NAMALWA (cell line): ENCODE measurements at regions not wholly inside any gene's neighbourhood (a gene's known extent, or its start where the extent isn't known, plus 50 kb on each side); places are given as distances from the start of the nearest gene placed in this dataset.
"Not testable (repeated sequence)": the region's sequence is repeated elsewhere in the genome, so short reads cannot be mapped to it uniquely, and the experiment has no call there.

Source experiments
- DNase-seq: peaks from one replicate; pipeline ENCODE4 v3.0.0-alpha.2; 2015; ENCODE audit warnings: low spot score

DNA sequence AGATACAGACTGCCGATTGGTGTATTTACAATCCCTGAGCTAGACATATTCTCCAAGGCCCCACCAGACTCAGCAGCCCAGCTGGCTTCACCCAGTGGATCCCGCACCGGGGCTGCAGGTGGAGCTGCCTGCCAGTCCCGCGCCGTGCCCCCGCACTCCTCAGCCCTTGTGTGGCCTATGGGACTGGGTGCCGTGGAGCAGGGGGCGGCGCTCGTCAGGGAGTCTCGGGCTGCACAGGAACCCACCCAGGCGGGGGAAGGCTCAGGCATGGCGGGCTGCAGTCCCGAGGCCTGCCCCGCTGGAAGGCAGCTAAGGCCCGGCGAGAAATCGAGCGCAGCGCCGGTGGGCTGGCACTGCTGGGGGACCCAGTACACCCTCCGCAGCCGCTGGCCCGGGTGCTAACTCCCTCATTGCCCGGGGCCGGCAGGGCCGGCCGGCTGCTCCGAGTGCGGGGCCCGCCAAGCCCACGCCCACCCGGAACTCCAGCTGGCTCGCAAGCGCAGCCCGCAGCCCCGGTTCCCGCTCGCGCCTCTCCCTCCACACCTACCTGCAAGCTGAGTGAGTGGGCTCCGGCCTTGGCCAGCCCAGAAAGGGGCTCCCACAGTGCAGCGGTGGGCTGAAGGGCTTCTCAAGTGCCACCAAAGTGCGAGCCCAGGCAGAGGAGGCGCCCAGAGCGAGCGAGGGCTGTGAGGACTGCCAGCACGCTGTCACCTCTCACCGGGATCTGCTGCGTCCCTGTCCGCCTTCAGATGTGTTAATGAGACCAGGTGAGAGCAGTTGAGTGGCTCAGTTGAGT, 137.8 kb upstream of the LCORL start:
- not testable (repeated sequence) for DNase-seq

DNA sequence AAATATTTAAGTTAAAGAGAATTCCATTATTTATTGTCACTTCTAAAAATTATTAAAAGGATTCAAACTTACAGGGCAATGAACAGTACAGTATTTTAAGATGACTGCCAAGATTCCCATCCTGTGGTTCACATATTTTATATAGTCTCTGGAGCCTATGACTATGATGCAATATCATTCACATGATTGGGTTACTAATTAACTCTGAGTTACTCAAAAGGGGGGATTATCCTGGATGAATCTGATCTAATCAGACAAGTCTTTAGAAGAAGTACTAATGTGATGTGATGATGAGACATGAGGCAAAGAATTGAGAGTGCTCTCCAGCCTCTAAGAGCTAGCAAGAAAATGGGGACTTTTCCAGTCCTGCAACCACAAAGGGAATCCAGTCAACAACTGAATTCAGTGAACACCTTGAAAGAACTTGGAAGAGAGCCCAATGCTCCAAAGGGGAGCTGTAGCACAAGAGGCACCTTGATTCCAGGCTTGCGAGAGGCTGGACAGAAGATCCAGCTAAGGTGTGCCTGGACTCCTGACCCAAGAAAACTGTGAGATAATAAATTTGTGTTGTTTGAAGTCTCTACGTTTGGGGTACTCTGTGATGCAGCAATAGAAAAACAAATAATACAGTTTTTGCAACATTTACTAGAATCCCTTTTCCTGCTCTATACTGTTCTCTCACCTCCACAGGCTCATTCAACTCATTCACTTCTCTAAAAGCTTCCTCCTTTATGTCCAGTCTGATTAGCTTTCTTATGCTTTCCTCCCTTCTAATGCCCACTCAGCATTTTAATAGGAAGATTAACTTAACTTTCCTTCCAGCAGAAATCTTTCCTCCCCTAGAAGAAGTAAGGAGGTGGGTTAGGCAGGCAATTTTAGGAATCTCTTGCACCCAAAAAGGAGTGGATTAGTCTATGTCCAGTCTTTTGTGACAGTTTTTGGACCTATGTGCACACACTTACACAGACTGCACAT, 133.8 kb upstream of the LCORL start:
- DNase-seq, result no peak

DNA sequence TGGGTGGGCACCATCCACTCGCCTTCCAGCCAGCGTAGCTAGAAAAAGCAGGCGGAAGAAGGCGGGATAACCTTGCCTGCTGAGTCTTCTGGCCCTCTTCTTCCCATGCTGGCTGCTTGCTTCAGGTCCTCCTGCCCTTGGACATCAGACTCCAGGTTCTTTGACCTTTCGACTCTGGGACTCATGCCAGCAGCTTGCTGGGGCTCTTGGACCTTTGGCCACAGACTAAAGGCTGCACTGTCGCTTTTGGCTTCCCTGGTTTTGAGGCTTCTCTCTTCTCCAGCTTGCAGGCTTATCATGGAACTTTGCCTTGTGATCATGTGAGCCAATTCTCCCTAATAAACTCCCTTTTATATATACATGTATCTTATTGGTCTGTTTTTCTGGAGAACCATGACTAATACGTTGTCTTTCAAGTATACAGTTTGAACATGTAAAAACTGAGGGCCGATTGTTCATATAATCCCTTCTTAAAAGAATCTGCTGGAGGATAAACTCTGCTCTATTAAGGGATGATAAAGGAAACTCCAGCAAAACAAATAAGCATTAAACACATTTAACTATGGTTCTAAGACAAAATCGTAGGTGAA, 116.6 kb upstream of the LCORL start:
- DNase-seq, result no peak

DNA sequence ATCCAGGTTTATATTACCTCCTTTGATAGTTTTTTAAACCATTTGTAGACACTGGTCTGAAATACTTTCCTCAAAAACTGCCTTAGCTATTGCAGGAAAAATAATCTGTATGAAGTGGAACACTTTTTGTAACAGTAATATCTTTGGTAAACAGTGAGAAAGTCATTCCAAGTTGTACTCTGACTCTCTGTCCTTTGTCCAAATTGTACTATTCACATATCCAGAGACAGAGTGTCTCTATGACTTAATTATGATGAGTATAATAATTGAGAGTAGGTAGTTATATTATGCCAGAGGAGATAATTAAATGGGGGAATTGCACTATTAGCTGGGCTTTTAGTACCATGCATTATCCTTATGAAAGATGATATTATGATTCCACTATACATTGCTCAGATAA, 112.6 kb upstream of the LCORL start:
- DNase-seq, result no peak

DNA sequence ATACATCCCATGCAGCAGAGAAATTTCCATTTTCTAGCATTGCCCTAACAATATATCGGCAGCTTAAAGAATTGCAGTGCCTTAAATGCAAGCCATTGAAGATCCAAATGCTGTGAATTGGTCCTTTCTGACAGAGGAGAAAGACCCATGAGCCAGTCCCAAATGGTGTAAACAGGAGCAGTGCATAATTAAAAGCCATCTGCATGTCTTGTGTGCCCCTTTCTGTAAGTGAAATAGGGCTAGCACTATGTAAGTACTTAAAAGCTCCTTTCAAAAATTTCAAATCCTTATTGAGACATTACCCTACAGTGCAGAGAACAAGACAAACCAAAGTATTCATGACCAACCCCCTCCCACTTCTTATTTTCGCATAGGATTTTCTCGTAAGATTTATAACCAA, 108.7 kb upstream of the LCORL start:
- DNase-seq, result no peak

DNA sequence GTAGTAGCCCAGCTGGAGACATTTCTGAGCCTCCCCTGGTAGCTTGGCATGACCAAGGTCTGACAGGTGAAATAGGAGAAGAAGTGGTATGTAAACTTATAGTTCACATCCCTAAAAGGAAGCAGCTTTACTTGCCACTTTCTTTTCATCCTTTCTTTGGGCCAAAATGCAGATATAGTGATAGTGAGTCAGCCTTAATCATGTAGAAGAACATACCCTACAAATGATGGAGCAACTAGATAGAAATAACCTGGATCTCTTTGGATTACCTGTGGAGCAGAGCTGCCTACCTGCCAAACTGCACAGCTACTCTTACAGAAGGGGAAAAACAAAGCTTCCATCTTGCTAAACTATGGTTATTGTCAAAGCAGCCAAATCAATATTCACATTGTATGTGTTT, 106.7 kb upstream of the LCORL start:
- DNase-seq, result no peak

DNA sequence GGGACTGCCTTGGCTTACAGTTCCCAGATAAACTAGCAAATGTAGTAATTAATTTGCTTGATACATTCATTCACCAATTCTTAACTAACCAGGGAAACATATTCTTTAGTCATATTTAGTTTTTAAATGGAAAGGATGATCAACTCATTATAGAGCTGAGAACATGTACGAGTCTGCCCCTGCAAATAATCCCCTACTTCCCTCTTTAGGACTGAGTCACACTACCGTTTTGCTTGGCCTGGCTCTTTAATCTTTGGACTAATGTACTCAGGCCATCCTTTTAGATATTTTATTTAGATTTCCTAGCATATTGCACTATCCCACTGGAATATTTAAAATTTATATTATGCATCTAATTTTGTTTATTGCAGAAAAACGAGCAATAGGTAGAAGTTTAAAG, 105.5 kb upstream of the LCORL start:
- DNase-seq, result no peak

DNA sequence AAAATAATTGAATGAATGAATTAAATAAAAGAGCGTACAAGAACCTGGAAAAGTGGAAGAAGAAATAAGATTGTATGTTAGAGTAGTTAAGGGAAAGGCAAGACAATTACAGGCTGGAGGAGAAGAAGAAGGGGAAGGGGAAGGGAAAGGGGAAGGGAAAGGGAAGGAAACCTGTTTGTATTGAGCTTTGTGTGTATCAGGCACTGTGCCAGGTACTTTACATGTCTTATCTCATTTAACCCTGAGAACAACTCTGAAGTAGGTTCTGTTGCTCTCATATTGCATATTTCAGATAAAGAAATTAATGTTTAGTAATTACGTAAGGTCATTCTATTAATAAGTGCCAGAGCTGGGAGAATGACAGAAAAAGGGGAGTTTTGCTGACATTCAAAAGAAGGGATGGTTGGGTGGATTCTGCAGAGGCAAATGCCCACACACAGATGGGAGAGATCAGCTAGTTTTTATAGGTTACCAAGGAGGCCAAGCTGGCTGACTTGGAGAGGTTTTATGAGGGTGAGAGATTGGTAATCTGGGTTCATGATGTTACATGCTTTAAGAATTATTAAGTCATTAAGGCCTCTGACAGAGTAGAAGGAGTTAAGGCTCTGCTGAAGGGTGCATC, 92.3 kb upstream of the LCORL start:
- no peak for DNase-seq

DNA sequence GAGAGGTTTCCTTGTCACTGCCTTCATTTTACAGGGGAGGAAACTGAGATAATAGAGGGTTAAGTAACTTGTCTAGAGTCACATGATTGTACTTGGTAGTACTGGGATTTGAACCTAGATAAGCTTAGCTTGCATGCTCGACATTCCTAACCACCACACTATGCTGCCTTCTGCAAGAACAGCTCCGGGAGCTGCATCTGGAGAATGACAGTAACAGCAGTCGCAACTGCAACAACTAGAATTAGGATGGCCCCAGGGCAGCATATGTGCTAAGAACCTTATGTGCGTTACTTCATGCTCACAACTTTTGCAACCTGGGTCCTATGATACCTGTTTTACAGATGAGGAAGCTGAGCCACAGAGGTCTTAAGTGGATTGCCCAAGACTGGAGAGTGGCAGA, 89.5 kb upstream of the LCORL start:
- no peak for DNase-seq

DNA sequence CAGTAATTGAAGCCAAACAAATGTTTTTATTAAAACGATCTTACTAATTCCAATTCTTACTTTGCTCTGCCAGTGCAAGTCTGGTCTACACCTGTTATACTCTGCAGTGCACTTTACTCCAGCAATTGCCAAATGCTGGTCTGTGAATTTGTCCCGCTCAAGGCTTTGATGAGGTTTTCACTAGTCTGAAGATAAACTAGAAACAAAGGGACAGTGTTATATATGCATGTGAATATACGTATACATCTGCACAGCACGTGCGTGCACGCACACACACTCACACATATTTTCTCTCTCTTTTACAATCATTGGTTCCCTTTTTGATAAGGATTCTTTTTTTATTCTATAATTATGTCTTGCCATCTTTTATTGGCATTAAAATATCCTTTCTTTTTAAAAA, 88.5 kb upstream of the LCORL start:
- DNase-seq, result no peak

DNA sequence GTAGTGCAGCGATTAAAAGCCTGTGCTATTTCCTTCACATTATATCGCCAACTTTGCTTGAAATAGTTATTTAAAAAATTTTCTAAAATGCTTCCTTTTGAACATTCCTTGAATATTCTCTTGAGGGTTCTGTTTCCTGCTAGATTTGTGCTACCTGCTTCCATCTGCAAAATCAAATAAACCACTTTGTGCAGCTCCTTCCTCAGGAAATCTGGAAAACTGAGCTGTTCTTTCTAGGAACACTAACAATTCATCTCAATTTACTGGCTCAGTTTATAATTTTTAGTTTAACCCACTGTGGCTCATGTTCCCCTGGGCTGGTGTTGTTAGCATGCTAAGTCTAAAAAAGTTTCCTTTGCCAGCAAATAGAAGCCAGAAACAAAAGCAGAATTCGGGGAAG, 88.1 kb upstream of the LCORL start:
- DNase-seq, result no peak

DNA sequence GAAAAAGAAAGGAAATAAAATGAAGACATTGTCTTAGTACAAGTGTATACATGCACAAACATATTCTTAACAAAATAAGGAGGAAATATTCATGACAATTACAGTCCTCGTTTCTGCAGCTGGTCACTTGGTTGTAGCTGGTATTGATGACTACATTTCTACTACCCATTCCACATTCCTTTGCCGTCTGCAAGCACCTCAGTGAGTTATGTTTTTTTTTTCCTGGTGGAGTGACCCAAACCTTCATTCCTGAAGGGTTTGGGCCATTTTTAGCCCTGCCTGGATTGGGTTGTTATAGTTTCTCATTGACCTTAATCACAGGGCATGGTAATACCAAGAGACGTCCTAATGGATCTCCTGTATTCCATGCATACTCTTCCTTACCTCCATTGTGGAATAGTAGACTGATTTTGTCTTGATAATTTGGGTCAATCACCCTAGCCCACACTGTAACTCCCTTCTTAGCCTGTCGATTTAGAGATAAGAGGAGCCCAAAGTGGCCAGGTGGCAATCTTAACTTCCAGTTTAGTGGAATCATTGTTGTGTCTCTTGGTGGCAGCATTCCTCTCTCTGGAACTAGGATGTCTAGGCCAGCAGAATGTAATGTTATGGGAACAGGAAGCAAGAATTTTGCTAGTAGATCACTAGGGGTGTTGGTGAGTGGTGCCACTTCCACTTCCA, 86.4 kb upstream of the LCORL start:
- not testable (repeated sequence) for DNase-seq

DNA sequence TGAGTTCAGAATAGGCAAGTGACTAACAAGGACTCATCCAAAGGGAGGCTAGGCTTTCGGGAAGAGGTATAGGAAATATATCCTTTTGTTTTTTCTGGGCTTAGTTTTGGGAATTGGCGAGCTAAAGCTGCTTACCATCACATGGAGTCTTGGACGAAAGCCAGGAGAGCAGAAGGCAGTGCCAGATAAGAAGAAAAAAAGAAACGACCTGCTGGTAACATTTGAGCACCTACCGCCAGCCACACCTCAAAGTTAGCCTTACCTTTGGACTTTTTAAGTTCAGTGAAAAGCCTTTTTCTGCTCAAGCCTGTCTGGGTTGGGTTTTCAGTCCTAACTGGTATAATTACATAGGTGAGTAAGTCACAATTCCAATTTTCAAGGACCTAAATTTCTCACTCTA, 85.1 kb upstream of the LCORL start:
- DNase-seq, result no peak

DNA sequence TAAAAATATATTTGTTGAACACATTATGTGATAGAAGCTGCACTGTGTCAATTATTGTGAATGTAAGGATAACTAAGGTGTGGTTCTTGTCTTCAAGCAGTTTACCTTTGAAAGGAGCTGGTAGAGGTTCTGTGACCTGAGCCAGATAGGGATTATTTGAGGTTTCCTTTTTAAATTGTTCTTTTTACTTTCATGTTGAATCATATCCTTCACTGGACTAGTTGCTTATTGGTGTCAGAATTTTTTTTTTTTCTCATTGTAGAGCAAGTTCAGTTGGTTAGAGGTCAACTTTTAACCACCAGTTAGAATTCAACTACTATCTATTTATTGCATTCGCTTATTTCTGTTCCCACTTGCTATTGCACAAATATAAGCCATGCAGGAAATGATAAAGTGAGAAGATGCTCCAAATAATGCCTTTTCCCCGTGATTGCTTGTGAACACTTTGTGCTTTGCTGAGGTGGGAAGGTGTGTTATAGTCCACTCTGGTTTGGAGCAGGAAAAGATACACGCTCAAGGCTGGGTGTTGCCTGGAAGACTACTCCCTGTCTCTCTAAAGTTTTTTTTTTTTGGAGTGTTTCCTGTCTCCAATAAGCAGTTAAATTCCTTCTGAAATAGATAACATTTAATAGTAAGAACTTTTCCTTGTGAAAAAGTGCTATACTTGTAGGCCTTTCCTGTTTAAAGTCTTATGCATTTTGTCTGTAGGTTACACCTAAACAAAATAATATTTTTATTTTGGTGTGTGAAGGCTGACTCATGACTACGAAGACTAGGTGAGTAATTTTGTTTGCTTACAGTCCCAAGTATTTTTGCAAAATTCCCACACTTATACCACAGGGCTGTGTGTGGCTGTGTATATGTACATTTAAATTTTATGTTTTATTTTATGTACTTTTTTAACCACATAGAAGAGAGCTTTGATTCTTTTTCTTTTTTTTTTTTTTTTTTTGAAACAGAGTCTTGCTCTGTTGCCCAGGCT, 83.8 kb upstream of the LCORL start:
- DNase-seq, result no peak

DNA sequence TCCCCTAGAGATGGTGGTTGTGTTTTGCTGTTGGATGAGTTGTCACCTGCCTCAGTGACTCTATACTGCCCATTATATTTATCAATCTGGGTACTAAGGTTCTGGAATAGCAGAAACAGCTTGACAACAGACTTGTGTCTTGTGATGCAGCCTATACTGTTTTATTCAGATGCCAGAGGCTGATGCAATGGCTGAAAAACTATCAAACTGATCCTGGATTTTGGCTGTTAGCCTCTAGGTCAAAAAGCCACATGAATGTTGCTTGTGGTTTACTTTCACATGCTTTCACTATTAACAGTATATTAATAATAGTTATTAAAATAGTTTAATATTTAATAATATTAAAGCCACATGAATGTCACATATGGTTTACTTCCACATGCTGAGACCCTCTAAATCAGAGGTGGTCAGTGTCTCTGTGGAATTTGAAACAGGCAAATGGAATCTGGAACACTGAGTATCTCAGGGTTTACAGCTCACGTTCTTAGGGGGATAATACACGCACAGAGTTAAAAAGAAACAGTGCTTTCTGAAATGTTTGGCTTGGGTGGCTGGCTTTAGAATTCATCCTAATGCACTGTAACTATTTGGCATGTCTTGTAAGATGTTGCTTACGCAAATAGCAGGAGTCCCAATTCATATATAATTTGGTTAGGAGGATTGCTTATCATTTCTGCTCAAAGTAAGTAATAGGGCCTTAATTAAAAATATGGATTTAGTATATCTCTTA, 82.5 kb upstream of the LCORL start:
- no peak for DNase-seq

DNA sequence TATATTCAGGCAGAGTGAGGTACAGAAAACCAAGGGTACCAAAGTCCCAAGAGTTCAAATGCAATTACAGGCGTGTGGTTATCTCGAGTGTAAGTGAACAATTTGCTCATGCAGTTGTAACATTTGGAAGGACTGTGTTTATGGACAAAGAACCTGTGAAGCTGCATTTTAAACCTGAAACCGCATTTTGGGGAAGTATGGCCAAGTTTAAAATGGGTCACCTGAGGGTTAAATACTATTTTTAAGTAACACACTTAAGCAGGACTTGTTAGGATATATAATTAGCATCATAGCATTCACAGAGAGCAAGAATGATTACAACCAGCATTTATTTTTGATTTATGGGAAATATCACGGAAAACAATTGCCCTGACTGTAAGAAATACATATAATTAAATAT, 79.1 kb upstream of the LCORL start:
- DNase-seq, result no peak

DNA sequence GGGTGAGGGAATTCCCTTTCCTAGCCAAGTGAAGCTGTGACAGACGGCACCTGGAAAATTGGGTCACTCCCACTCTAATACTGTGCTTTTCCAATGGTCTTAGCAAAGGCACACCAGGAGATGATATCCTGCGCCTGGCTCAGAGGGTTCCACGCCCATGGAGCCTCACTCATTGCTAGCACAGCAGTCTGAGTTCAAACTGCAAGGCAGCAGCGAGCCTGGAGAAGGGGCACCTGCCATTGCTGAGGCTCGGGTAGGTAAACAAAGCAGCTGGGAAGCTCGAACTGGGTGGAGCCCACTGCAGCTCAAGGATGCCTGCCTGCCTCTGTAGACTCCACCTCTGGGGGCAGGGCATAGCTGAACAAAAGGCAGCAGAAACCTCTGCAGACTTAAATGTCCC, 68.9 kb upstream of the LCORL start:
- not testable (repeated sequence) for DNase-seq

DNA sequence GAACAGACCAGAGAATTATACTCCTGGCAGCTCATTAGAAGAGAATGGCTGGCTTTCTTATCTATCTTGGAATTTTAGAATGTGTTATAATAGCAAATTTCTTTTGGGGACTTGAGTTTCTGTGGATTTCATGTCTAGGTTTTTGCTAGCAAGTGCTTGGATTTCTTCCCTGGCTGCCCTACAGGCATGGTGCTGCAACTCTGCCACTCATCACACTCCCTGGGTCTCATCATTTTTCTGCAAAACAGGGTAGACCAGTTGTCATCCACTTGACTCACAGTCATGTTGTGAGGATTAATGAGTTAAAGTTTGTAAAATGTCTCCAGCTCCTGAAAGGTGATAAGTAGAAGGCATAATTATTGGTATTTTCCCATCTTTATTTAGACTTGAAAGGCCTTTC, 60.7 kb upstream of the LCORL start:
- DNase-seq, result no peak

DNA sequence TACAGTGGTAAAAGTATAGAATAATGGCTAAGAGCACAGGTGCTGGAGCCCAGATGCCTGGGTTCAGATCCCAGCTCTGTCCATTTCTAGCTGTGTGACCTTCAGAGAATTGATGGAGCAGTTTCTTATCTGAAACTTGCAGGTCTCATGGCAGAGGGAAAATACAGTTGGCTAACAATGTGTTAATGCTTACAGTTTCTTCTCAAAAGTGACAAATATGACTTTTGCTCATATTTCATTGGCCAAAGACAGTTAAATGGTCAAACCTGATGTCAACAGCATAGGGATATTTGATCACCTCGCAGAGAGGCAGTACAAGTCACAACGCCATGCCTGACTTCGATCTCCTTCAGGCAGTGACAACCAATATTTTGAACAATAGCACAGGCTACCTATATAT, 60.2 kb upstream of the LCORL start:
- DNase-seq, result no peak

DNA sequence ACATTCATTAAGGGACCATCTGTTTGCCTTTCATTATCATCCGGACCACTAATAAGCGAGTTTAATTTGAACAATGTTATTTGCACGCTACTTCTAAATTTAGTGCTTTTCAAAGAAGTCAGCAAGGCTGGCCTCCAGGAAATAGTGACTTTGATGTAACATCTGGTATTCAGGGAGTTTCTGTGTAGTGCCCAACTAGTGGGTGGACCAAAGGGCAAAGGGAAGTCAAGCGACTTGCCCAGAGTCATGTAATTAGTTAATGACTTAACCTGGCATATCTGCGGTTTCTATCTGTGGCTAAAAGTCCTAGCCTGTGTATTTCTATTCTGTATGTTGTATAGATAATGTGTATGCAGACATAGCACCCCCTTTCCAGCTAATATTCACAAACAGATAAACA, 56.3 kb upstream of the LCORL start:
- no peak for DNase-seq
